SKM-1 (cell line): ENCODE measurements at regions not wholly inside any gene's neighbourhood (a gene's known extent, or its start where the extent isn't known, plus 50 kb on each side); places are given as distances from the start of the nearest gene placed in this dataset.

Experiments used
- DNase-seq: peaks from one replicate; lab custom pipeline; 2025; ENCODE audit not compliant: unreplicated experiment; lab: John Stamatoyannopoulos, UW

DNA sequence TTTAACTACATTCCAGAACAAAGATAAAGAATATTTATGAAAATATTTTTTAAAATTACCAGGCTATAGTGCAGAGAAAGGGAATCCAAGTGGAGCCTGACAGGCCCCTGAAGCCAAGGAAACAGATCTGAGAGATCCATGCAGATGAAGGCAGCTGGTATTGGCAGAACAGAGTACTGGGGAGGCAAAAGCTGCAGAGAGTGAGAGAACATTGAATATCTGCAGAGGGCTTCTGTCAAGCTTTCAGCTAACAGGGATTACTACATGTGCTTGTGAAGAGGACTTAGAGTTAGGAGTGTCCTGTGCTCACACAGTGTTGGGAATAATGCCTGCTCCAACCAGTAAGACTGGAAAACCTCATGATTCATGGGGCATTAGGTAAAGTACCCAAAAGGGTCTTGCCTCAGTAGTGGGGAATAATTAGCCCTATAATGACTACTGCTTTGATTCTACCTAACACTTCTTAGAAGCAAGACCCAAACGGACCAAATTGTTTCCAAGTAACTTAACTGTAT lies 657.2 kb downstream of the DHX35 start:
- no peak for DNase-seq

DNA sequence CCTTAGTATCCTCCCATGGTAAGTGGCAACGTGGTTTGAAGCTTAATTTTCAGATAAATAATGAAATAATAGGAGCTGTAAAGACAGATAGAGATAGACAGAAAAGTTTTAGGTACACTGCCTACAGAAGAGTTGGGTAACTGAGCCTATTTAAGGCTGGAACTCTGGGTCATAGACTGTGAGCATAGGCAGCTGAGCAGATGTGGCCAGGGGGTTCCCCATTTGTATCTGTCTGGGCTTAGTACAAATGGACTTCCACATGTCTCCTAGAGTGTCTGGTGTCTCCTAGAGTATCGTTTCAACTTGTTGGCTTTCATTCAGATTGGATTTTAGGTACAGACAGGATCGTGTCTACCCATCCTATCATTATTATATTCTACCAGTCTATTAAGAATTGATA lies 649.8 kb downstream of the DHX35 start:
- DNase-seq: no peak

DNA sequence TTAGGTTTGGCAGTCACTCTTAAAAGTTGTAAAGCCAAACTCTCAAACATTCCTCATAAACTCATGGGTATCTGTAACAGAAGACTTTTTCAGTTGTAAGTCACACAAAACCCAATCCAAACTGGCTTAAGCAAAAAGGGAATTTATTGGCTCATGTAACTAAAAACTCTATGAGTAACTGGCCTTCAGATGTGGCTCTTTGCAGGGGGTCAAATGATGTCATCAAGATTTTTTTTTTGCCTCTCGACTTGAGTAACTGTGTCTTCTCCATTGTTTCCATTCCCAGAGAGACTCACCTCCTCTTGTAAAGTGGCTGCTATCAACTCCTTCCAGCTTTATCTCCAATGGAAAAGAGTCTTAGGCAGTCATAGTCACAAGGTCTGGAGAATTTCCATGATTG lies 645.0 kb downstream of the DHX35 start:
- DNase-seq: no peak

DNA sequence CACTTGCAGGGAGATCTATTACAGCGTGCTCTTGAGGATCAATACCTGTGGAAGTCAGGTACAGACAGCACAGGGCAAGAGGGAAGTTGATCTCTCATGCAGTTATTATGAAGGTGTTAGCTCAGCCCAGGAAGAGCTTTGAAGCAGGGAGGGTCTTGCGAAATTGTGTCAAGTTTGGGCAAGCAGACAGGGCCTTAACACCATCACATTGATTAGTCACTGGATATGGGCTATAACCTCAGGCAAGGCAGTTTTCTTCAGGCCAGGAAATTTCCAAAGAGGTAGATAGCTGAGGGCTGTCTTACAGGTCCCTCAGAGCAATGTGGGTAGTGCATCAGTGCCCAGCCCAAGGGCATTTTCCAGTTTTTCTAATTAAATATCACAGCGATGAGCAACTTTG lies 643.8 kb downstream of the DHX35 start:
- peak; percentile 21 for DNase-seq

DNA sequence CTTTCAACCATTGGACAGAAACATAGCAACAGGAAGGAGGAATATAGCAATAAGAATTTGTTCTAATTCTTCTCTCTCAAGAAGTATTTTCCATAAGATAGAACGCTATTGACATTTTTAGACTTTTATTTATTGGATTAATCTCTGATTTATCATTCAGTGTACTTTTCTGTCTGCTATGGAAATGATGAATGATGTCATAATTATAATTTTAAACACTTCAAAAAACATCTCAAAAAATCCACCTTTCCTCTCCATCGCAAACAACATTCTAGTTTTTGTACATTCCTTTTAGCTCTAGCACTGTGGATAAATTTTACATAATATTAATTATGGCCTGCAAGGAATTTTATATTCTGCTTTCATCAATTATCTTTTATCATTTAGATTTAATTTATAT lies 643.2 kb downstream of the DHX35 start:
- DNase-seq: no peak

DNA sequence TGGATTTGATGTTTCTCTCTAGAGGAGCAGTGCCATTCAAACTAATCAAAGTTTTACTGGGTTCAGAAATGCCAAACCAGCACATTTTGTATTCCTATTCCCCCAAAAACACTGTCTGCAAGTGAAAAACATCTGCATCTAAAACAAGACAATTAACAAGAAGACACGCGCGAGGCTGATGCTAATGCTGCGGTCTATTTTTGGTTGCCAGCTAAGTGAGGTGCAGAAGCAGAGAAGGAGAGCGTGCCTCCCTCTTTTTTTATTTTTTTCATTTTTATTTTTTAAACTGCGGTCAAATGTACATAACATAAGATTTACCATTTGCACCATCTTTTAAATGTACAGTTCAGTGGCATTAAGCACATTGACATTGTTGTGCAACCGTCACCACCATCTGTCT lies 641.1 kb downstream of the DHX35 start:
- DNase-seq: no peak

DNA sequence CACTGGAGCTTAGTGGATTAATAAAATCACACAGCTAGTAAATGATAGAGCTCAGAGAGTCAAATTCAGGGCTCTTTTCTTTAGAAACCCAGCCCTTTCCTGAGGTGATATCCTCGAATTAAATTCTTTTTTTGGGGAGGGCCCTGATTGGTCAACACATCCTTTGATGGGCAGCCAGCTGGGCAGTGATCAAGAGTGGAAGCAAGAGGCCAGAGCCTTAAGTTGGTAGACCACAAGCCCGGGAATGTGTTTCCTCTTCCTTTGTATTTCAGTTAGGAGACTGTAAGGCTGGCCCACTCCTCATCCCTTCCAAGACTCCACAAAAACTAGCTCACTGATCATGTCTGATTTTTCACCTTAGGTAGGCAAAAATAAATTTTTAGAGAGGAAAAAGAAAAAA lies 640.5 kb downstream of the DHX35 start:
- no peak for DNase-seq

DNA sequence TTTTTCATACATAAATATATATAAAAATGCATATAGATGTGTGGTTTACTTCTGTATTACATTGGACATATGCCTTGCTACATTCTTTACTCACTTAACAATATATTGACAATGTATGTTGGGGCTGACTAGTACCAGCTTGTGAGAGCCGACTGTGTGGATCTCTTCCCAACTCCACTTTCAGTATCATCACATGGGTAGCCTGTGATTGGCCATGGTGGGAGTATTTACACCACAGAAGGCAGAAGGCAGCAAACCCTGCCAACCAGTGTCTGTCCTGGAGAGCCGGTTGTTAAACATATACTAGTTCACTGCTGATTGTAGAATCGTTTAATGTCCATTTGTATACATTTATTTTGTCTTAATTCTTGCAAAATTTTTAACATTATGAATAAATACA lies 638.7 kb downstream of the DHX35 start:
- DNase-seq: no peak

DNA sequence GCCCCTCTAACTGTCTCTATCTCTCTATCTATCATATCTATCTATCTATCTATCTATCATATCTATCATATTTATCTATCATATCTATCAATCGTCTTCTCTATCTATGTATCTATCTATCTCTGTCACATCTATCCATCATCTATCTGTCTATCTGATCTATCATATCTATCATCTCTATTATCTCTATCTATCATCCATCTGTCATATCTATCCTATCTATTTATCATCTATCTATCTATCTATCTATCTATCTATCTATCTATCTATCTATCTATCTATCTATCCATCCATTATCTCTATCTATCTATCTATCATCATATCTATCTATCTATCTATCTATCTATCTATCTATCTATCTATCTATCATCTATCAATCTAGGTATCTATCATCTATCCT lies 638.0 kb downstream of the DHX35 start:
- no peak for DNase-seq

DNA sequence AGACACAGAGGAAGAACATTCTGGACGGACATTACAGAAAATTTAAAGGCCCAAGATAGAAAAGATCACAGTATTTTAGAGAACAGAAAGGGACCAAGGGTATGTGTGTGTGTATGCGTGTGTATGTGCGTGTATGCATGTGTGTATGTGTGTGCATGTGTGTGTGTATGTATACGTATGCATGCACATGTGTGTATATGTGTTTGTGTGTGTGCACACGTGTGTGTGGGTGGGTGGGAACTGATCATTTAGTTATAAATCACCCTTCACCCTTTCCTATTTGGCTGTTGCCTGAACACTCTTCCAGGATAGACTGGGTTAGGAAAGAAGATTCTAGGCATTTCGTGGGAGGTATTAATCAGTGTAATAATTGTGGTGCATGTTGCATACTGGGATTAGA lies 634.4 kb downstream of the DHX35 start:
- no peak for DNase-seq

DNA sequence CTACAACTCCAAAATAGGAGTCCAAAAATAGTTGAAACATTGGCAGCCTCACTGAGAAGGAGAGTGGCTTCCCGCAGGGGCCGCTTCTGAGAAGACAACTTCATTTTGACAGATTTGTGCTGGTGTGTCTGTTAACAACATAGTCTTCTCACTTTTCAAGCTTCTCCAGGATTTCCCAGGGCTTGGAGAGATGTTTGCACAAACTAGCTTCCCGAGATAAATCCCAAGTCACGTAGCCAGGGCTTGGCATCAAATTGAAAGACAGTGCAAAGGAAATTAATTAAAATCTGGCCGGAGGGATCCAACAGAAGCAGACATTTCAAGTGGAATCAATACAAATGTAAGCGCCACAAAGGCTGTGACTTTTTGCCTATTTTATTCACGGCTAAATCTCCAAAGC lies 630.2 kb downstream of the DHX35 start:
- DNase-seq: no peak

DNA sequence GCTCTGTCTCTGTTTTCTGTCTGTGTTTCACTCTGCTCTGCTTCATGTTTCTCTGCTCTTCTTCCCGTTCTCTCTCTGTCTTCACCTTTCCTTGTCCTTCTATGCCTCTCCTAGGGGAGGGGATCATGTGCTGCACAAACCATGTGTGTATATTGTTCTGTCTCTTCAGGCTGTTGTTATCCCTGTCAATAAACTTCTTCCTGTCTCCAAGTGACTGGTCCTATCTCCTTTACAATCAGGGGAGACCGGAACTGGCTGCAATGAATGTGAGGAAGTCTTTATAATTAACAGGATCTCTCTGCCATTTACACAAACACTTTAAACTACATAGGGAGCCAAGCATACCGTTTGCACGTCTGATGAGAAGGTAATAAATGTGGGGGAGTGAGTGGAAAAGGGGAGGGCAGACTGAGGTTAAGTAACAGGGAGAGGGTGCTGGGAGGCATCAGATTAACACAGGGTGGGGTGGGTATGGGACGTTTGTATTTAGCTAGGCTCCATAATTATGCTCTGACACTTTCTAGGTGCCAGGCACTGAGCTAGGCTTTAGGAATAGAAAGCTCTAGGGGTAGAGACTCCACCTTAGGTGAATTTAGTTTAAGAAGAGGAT lies 626.1 kb downstream of the DHX35 start:
- no peak for DNase-seq

DNA sequence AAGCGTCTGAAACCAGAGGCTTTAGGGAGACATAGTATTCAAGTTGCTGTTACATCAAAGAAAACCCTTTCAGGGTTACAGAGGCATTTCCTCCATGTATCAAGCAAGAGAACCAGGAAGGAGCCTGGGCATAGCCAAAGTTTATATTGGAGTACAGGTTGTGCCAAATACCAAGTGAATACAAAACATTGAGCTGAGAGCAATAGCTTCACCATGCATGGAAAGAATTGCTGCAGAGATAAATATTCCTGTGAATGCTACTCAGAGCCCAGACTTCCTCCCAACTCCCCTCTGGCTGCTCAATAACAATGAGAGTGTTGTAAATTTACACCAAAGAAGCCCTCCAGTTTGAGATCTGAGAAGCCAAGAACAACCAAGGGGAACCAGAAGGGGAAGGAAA lies 618.9 kb downstream of the DHX35 start:
- no peak for DNase-seq

DNA sequence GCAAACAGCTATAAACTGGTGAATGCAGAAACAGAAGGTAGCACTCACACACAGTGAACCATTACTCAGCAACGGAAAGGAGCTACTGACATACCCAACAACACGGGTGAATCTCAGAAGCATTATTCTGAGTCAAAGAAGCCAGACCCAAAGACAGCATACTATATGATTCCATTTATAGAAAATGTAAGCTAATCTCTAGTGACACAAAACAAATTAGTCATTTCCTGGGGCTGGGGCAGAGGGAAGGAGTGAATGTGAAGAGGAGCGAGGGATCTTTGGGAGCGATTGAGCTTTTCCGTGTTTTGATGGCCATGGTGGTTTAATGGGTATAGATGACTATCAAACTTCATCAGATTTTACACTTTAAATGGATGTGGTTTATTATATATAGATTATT lies 614.6 kb downstream of the DHX35 start:
- DNase-seq: no peak

DNA sequence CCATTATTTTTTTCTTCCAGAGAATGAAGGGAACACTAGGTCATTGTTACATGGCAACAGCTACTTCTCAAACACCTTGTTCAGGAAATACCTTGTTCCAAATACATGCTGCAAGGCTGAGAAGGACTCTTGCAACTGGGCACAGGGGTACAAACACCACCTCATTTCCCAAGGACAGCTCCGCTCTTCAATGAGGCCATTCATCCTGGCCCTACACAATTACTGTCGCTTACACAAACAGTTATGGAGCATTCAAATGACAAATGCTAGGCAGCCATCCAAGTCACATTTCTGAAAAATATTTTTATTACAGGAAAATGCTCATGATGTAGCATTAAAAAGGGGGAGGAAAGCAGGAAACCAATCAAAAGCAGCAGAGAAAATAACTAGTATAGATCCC lies 611.9 kb downstream of the DHX35 start:
- no peak for DNase-seq

DNA sequence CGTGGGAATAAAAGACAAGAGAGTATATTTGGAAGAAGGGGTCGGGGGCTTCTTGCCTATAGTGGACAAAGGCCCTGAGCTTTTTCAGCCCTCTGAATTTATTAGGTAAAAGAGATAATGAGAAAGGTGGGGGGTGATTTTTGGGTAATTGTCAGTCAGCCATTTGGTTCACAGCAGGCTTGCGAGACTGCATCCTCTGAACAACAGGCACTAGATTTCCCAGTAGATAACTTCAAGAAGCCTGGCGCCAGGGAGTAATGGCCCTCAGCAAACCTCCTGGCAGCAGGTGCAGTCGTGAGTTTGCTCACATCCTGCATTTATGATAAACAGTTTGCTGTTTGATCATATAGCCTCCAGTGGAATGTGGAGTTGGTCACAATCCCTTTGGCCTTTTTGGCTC lies 609.0 kb downstream of the DHX35 start:
- no peak for DNase-seq

DNA sequence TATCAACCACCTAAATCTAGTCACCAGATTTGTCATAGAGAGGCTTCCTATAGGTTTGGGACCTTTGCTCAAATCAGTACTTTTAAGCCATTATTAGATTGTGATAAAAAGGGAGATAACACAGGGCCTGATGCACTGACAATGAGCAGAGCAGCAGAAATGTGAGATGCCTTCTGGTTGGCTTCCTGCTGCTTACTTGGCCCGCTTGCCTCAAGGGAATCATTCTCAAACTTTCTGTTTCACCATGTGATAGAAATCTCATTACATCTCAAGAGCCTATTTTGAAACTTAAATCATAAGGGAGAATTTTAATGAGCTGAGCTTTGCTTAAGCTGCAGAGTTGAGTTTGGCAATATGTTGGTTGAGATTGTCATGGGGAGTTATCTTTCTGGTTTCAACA lies 606.0 kb downstream of the DHX35 start:
- no peak for DNase-seq

DNA sequence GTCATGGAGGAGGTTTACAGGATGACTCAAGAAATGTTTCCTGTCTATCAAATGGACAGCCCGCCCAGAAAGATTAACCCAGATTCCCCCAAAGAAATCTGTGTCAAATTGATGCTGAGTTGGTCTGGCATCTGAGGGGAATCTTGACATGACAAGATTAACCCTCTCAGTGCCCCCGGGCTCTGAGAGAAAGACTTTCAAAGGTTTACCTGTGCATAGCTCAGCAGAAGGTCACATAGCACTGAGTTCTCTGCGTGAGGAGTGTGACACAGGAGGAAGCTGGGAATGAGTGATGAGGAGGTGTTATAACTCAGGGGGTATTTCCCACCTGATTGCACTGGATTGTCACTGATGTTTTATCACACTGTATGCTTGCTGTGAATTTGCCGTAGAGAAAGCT lies 601.2 kb downstream of the DHX35 start:
- no peak for DNase-seq

DNA sequence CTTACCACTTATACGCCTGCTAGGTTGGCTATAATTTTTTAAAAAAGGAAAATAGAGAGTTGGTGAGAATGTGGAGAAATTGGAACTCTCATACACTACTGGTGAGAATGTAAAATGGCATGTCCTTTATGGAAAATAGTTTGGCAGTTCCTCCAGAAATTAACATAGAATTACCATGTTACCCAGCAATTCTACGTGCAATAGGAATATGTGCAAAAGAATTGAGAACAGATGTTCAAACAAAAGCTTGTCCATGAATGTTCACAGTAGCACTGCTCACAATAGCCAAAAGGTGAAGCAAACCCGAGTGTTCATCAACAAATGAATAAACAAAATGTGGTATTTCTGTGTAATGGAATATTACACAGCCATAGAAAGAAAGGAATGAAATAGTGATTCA lies 592.2 kb downstream of the DHX35 start:
- no peak for DNase-seq

DNA sequence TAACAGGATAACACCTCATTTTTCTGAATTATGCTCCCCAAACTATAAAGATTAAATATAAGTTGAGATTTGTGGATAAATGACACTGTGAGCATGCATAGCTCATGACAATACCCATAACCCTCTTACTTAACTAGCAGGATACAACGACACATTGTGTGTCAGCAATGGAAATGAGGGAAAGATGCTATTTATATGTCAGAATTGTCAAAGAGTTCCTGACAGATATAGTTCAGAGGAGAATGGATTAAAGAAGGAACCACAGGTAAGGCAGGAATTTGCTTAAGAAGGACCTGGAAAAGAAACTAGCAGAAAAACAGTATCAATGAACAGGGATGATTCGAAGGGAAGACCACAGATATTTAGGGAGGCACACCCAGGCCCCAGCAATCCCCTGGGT lies 591.0 kb downstream of the DHX35 start:
- DNase-seq: no peak

DNA sequence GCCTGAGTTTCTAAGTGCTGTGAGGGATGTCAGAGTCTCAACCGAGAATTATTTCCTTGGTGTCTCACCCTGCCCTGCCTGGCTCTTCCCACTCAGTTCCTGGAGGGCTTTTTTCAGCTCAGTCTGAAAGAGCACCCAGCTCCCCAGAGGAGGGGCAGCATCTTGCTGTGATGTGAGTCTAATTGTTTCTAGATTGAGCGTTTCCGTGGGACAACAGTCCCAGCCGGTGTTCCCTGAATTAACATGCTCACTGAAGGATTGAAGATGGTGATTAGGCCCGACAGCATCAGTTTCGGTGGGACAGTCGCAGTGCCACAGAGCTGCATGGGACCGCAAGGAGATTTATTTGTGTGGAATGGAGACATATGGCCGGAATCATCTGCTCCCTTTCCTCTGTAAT lies 587.6 kb downstream of the DHX35 start:
- DNase-seq: no peak

DNA sequence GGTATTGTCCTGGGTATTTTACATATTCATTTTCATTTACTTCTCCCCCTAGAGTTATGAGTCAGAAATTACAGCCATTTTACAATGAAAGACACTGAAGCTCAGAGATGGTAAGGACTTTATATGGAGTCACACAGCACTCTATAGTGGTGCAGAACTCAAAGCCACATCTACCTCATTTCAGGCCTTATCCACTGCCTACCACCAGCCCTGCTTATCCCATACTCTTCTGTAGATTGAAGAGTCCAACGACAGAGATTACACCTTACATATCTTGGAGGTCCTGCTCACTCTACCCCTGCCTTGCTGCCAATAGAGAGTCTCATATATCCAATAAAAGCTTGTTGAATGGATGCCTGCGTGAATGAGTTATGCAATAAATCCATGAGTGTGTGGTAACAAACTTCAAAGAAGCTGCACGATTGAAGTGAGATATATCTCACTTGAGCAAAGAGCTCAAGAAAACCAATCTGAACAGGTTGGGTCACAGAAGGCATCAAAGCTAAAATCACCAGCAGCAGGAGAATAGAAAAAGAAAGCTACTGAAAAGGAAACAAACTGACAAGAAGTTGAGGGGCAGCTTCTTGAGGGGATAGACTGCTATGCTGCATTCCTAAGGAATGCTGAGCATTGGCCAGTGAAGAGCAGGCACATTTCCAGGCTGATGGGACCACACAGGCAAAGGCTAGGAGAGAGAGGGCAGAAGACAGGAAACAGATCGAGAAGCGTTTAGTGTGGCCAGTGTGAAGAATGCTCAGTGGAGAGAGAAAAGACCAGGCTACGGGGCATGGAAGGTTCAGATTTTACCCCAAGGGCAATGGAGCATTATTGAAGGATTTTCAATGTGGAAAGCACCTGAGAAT lies 585.6 kb downstream of the DHX35 start:
- no peak for DNase-seq
